HepG2 (cell line): ENCODE measurements at regions not wholly inside any gene's neighbourhood (a gene's known extent, or its start where the extent isn't known, plus 50 kb on each side); places are given as distances from the start of the nearest gene placed in this dataset.

Experiments used
- AGO2 ChIP-seq: fragments of 200-400 bp; formaldehyde crosslinking; optimal IDR thresholded peaks from 2 replicates; pipeline ENCODE3; 2017; ENCODE audit warnings: mild to moderate bottlenecking, low read depth, low read length, moderate library complexity
- BHLHE40 ChIP-seq: IDR thresholded peaks from 2 replicates; pipeline ENCODE4 v1.6.1; 2011; ENCODE audit warnings: low read length, improper control_type of control experiment
- FOSL2 ChIP-seq: sonication (generic); formaldehyde crosslinking; IDR thresholded peaks from 2 replicates; pipeline ENCODE4 v1.4.0; 2020; ENCODE audit warnings: missing genetic modification reagents
- FOXK1 ChIP-seq: sonication (generic); formaldehyde crosslinking; IDR thresholded peaks from 2 replicates; pipeline ENCODE4 v1.4.0; 2020; ENCODE audit warnings: low read depth, missing genetic modification reagents, borderline replicate concordance
- GTF3A ChIP-seq: sonication (generic); formaldehyde crosslinking; conservative IDR thresholded peaks from 2 replicates; pipeline ENCODE4 v1.4.0; 2020; ENCODE audit warnings: mild to moderate bottlenecking, missing genetic modification reagents
- JUN ChIP-seq: sonication (generic); formaldehyde crosslinking; IDR thresholded peaks from 2 replicates; pipeline ENCODE4 v1.4.0; 2020; ENCODE audit warnings: mild to moderate bottlenecking, missing genetic modification reagents
- KDM1A ChIP-seq: IDR thresholded peaks from 2 replicates; pipeline ENCODE4 v1.6.1; 2016; ENCODE audit warnings: missing compliant biosample characterization
- MAZ ChIP-seq, 2 experiments: sonication (generic) in 1 of 2; formaldehyde crosslinking in 1 of 2; IDR thresholded peaks; 2 replicates each; pipeline versions ENCODE4 v1.5.0 to v1.6.1; 2012 to 2020; ENCODE audit warnings: low read depth in 2 of 2, mild to moderate bottlenecking in 2 of 2, borderline replicate concordance in 1 of 2, improper control_type of control experiment in 1 of 2, low read length in 1 of 2, missing genetic modification reagents in 1 of 2, moderate library complexity in 1 of 2
- MTA3 ChIP-seq: sonication (generic); formaldehyde crosslinking; IDR thresholded peaks from 2 replicates; pipeline ENCODE4 v1.4.0; 2020; ENCODE audit warnings: missing genetic modification reagents
- SAFB2 ChIP-seq: sonication (generic); formaldehyde crosslinking; IDR thresholded peaks from 2 replicates; pipeline ENCODE4 v1.5.1; 2020; ENCODE audit warnings: missing genetic modification reagents, low read depth, mild to moderate bottlenecking, borderline replicate concordance
- SOX5 ChIP-seq: IDR thresholded peaks from 2 replicates; pipeline ENCODE4 v1.6.1; 2016; ENCODE audit warnings: borderline replicate concordance
- ZNF430 ChIP-seq: sonication (generic); formaldehyde crosslinking; IDR thresholded peaks from 2 replicates; pipeline ENCODE4 v1.9.0; 2021; ENCODE audit warnings: mild to moderate bottlenecking, missing genetic modification reagents
- ZNF773 ChIP-seq: sonication (generic); formaldehyde crosslinking; IDR thresholded peaks from 2 replicates; pipeline ENCODE4 v1.4.0; 2020; ENCODE audit warnings: missing genetic modification reagents, borderline replicate concordance
- TF ChIP-seq, protein P1 (sequence below): sonication (generic); formaldehyde crosslinking; IDR thresholded peaks from 2 replicates; pipeline ENCODE4 v1.4.0; 2020; ENCODE audit warnings: missing genetic modification reagents
- TF ChIP-seq, protein P2 (sequence below): sonication (generic); formaldehyde crosslinking; IDR thresholded peaks from 2 replicates; pipeline ENCODE4 v1.4.0; 2020; ENCODE audit warnings: missing genetic modification reagents, mild to moderate bottlenecking, borderline replicate concordance
- TF ChIP-seq, protein P3 (sequence below): sonication (generic); formaldehyde crosslinking; IDR thresholded peaks from 2 replicates; pipeline ENCODE4 v1.5.0; 2020; ENCODE audit warnings: missing genetic modification reagents
- TF ChIP-seq, protein P4 (sequence below): sonication (generic); formaldehyde crosslinking; IDR thresholded peaks from 2 replicates; pipeline ENCODE4 v1.5.0; 2020; ENCODE audit warnings: missing genetic modification reagents
- TF ChIP-seq, protein P5 (sequence below): sonication (generic); formaldehyde crosslinking; conservative IDR thresholded peaks from 2 replicates; pipeline ENCODE4 v1.8.1; 2023; ENCODE audit warnings: missing genetic modification reagents

DNA sequence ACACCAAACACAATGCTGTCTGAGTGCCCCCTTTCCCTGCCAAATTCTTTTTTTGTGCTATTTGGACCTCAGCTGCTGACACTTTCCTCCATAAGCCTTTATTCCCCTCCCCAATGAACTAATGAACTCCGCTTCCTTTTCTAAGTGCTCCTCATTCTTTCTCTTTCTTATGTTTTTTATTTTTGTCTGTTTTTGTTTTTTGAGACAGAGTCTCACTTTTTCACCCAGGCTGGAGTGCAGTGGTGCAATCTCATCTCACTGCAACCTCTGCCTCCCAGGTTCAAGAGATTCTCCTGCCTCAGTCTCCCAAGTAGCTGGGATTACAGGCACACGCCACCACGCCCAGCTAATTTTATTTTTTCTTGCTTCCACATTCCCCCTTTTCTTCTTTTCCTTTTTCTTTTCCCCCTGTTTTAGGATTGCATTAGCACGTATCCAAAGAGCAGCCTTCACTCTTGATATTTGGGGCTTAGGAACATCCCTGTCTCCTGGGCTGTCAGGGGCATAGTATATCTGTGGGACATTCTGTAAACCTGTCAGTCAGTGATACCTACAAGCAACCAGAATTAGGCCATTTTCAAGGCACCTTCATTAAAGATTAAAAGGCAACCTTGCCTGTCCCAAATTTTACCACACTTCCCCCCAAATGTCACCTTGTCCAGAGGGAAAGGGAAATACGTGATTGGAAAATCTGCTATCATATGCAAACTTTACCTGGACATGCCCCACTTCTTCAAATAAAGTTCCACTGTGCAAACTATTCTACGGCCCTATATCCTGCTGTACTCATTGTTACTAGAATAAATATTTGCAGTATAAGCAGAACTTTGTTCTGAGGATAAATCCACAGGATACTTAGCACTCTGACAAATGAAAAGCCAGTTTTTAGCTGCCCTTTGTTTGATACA lies 65.1 kb upstream of the ACSL3 start (continued):
- TF ChIP-seq FOXK1 (peak; percentile 62; the same call in 1 of the 2 replicates), SAFB2 (no peak), GTF3A (no peak), KDM1A (CRISPR knock-in tag) (peak; percentile 10; the same call in 1 of the 2 replicates), JUN (peak; percentile 79; the same call in 1 of the 2 replicates), ZNF430 (CRISPR knock-in tag) (no peak; the same call in 1 of the 2 replicates), MTA3 (CRISPR knock-in tag) (no peak), FOSL2 (peak; percentile 68), MAZ (IDR thresholded peaks at IDR 0.05; ENCODE audit: borderline replicate concordance, low read depth, low read length) (no peak), MAZ (CRISPR knock-in tag; IDR thresholded peaks at IDR 0.05; ENCODE audit: low read depth) (no peak; the same call in none of the 2 replicates), BHLHE40 (0 out of 2 replicates have a peak, but pooled peaks have one; percentile 9), SOX5 (peak; percentile 99), AGO2 (no peak), ZNF773 (no peak)
- TF ChIP-seq, protein P1, sequence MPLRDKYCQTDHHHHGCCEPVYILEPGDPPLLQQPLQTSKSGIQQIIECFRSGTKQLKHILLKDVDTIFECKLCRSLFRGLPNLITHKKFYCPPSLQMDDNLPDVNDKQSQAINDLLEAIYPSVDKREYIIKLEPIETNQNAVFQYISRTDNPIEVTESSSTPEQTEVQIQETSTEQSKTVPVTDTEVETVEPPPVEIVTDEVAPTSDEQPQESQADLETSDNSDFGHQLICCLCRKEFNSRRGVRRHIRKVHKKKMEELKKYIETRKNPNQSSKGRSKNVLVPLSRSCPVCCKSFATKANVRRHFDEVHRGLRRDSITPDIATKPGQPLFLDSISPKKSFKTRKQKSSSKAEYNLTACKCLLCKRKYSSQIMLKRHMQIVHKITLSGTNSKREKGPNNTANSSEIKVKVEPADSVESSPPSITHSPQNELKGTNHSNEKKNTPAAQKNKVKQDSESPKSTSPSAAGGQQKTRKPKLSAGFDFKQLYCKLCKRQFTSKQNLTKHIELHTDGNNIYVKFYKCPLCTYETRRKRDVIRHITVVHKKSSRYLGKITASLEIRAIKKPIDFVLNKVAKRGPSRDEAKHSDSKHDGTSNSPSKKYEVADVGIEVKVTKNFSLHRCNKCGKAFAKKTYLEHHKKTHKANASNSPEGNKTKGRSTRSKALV (CRISPR knock-in tag), result no peak; the same call in 1 of the 2 replicates
- TF ChIP-seq, protein P2, sequence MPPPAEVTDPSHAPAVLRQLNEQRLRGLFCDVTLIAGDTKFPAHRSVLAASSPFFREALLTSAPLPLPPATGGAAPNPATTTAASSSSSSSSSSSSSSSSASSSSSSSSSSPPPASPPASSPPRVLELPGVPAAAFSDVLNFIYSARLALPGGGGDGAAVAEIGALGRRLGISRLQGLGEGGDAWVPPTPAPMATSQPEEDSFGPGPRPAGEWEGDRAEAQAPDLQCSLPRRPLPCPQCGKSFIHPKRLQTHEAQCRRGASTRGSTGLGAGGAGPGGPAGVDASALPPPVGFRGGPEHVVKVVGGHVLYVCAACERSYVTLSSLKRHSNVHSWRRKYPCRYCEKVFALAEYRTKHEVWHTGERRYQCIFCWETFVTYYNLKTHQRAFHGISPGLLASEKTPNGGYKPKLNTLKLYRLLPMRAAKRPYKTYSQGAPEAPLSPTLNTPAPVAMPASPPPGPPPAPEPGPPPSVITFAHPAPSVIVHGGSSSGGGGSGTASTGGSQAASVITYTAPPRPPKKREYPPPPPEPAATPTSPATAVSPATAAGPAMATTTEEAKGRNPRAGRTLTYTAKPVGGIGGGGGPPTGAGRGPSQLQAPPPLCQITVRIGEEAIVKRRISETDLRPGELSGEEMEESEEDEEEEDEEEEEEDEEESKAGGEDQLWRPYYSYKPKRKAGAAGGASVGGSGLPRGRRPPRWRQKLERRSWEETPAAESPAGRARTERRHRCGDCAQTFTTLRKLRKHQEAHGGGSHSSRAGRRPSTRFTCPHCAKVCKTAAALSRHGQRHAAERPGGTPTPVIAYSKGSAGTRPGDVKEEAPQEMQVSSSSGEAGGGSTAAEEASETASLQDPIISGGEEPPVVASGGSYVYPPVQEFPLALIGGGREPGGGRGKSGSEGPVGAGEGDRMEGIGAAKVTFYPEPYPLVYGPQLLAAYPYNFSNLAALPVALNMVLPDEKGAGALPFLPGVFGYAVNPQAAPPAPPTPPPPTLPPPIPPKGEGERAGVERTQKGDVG (CRISPR knock-in tag), result 0 out of 2 replicates have a peak, but pooled peaks have one; percentile 7
- TF ChIP-seq, protein P3, sequence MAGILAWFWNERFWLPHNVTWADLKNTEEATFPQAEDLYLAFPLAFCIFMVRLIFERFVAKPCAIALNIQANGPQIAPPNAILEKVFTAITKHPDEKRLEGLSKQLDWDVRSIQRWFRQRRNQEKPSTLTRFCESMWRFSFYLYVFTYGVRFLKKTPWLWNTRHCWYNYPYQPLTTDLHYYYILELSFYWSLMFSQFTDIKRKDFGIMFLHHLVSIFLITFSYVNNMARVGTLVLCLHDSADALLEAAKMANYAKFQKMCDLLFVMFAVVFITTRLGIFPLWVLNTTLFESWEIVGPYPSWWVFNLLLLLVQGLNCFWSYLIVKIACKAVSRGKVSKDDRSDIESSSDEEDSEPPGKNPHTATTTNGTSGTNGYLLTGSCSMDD (CRISPR knock-in tag), result no peak
- TF ChIP-seq, protein P4, sequence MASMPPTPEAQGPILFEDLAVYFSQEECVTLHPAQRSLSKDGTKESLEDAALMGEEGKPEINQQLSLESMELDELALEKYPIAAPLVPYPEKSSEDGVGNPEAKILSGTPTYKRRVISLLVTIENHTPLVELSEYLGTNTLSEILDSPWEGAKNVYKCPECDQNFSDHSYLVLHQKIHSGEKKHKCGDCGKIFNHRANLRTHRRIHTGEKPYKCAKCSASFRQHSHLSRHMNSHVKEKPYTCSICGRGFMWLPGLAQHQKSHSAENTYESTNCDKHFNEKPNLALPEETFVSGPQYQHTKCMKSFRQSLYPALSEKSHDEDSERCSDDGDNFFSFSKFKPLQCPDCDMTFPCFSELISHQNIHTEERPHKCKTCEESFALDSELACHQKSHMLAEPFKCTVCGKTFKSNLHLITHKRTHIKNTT (CRISPR knock-in tag), result no peak
- TF ChIP-seq, protein P5, sequence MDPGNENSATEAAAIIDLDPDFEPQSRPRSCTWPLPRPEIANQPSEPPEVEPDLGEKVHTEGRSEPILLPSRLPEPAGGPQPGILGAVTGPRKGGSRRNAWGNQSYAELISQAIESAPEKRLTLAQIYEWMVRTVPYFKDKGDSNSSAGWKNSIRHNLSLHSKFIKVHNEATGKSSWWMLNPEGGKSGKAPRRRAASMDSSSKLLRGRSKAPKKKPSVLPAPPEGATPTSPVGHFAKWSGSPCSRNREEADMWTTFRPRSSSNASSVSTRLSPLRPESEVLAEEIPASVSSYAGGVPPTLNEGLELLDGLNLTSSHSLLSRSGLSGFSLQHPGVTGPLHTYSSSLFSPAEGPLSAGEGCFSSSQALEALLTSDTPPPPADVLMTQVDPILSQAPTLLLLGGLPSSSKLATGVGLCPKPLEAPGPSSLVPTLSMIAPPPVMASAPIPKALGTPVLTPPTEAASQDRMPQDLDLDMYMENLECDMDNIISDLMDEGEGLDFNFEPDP, result no peak
